NCI-H345 treated with DMSO at 0.1 percent for 48 hours (cell line): ENCODE measurements at regions not wholly inside any gene's neighbourhood (a gene's known extent, or its start where the extent isn't known, plus 50 kb on each side); places are given as distances from the start of the nearest gene placed in this dataset.

Experiments
- DNase-seq: peaks from one replicate; lab custom pipeline; 2025; ENCODE audit not compliant: unreplicated experiment; lab: John Stamatoyannopoulos, UW

GRCh38 chr20:39394461-39394860 lies 432.3 kb downstream of the DHX35 start:
- DNase-seq, result no peak

DNA sequence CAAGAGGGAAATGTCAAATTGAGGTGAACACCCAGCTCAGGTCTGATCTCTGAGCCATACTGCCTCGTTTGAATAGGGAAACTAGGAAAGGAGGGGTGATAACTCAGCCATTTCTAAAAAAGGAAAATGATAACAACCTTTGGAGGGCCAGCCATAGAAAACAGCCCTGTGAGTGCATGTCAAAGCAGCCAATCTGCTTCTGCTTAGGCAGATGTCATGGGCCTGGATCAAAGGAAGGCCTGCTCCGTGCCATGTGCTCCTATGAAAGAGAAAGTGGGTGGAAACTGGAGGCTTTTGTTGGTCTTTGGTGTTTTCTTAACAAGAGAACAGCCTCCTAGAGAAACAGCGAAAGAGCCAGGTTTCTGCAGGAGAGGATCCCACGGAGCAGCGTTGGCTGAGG lies 428.0 kb downstream of the DHX35 start:
- DNase-seq, result no peak

GRCh38 chr20:39381595-39381994 lies 419.5 kb downstream of the DHX35 start:
- DNase-seq, result no peak

DNA sequence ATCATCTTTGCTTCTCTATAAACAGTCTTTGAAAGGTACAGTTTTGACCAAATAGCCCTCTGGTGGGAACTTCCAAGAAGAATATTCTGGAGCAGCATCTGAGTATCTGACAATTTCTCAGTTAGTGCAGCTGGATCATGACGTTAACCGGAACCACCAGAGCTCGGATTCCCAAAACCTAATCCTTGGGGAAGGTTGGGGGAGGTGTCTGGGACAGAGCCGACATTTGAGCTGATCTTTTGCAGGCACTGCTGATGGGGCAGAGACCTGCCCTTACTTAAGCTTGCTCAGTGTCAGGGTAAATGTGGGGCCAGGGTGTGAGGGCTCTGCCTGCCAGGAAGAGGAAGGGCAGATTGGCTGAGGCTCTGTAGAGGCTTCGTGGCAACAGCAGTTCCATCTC lies 416.6 kb downstream of the DHX35 start:
- no peak for DNase-seq

- DNase-seq, result no peak
Observed at GRCh38 chr20:39376788-39377187, 414.6 kb downstream of the DHX35 start.

GRCh38 chr20:39364320-39364719 lies 402.2 kb downstream of the DHX35 start:
- no peak for DNase-seq

DNA sequence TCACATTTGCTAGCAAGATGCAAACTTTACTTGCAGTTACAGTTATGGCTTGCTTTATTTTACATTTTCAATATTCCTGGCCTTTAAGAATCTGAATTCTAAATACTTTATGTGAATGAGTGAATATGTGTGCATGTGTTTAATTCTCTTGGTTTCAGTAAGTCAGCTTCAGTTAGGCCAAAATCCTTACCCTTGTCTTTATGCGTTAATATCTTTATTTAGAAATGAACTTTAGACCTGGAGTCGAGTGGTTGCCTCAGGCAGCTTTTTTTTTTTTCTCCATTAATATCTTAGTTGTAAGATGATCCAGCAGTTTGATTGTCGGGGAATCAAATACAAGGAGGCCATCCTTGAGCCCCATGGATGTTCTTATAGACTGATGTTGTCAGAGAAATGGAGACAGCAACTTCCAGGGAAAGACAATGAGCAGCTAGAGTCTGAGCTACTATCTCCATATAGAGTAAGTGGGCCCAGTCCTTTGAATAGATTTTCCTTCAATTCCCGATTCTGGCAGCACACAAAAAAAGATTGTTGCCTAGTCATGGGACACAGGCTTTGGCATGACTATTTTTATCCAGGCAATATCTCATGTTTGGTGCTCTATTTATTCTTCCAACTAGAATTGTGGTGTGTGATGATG lies 398.0 kb downstream of the DHX35 start:
- DNase-seq, result no peak

DNA sequence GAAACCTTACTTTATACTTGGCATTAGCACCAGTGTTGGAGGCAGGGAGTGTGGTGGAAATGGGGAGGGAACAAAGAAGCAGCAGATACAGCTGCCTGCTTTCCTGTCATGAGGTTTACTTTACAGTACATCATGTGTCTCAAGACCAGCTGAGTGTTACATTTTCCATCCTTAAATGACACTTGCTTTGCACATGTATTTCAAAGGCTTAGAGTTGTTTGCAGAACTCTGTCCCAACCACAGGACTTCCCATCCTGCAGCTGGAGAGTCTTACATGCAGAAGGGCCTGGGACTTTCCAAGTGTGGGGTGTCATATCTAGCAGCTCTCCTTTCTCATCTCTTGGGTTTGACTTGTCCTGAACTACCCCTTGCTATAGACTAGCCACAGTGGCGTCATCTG lies 395.9 kb downstream of the DHX35 start:
- no peak for DNase-seq

DNA sequence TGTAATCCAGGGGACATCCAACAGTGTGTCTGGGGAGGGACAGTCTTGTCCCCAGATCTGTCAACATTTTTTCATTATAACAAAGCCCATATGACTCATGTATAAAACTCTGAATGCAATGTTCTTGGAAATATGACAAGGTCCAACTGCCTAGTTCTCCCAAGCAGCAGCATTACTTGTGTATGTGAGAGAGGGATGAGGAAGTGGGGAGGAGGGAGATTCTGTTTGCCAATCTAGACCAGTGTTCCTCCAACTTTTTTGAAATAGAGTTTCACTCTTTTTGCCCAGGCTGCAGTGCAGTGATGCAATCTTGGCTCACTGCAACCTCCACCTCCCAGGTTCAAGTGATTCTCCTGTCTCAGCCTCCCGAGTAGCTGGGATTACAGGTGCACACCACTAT lies 394.8 kb downstream of the DHX35 start:
- no peak for DNase-seq

DNA sequence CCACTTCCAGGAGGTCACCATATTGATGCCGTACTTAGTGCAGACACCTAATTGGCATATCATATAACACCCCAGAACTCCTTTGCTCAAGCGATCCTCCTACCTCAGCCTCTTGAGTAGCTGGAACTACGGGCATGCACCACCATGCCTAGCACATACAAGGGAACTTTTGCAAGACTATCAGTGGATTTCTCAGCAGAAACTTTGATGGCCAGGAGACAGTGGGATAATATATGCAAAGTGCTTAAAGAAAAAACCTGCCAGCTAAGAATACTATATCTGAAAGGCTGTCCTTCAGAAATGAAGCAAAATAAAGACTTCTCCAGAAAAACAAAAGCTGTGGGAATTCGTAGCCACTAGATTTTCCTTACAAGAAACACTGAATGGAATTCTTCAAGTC lies 387.1 kb downstream of the DHX35 start:
- no peak for DNase-seq

DNA sequence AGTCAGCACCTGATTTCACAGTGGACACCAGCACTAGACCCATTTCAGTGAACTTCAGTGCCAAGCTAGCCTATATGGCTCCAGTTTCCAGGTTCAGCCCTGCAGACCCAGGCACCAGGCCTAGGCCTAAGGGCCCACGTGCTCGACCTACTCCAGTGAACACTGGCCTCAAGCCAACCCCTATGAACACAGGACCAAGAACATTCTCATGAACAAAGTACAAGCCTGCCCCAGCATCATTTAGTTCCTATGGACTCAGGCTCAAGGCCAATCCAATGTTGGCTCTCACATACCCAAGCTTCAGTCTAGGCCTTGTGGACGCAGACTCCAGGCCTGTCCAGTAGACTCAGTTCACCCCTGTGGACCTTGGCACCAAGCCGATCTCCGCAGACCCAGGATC lies 385.5 kb downstream of the DHX35 start:
- DNase-seq, result no peak

DNA sequence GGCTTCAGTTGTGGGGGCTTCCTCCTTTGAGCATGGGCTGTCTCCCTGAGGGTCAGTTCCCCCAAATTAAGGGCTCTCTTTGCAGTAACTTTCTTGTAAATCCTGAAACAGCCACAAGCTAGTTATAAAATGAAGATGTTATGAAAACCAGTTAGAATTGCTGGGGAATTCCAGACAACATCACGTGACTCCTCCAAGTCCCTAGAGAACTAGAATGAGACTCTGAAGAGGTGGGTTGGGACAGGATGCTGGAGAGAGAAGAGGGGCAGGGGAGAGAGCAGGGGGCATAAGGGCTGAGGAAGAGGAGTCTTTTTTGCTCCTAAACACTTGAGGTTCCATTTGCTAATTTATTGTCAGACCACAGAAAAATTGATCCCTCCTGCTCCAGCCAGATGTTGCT lies 380.3 kb downstream of the DHX35 start:
- no peak for DNase-seq

DNA sequence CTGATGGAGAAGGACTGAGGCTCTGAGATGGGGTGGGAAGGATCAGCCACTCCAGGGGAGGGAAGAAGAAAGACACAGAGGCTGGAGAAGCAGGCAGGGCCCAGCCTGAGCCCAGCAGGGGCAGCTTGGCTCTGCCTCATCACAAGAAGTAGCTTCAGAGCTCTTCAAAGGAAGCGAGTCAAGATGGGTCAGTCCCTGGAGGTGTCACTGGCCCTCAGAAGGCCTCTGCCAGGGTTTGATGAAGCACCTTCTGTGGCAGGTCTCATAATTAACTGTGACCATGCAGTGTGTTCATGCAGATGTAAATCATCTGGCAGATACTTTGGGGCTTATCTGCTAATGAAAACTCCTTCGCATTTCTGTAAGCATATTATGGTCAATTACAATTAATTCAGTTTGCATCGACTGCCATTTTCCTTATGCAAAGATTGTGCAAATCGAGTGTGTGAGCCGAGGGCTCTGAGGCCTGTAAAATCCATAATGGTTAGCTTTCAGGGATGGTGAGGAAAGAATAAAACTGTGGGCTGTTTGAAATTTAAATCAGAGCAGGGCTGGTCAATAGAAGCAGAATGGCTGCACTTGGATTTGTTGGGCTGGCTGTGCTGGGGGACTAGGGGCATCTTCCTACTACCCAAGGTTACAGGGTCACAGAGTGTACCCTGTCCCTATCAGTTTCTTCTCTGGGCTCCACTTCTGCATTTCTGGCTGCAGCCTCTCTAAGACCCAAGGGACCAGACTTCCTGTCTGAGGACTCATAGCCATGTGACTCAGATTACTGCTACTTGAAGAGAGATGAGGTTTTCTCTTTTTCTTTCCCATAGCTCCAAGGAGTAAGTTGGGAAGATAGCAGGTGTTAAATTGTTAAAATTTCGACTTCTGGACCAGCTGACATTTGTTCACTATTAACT lies 376.6 kb downstream of the DHX35 start:
- DNase-seq, result no peak

- DNase-seq, result no peak
Observed at GRCh38 chr20:39333211-39333610, 371.1 kb downstream of the DHX35 start.

GRCh38 chr20:39328347-39328746 lies 366.2 kb downstream of the DHX35 start:
- no peak for DNase-seq

- DNase-seq, result no peak
Observed at GRCh38 chr20:39326050-39326449, 363.9 kb downstream of the DHX35 start.

DNA sequence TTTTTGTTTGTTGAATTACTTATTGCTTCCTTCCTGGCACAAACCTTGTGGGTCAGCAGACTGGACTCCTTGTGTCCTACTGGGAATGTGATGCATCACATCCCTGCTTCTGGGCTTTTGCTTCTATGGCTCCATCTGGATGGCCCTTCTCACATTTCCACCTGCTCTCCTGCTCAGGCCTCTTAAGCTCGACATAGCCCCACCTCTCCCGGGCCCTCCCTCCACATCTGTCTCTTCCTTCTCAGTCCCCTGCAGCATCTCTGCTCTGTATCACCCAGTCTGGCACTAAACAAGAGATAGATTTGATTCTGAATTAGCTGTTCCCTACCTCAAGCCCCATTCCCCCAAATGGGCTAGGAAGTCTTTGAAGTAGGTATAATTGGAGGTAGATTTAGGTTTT lies 356.8 kb downstream of the DHX35 start:
- DNase-seq, result no peak

GRCh38 chr20:39312676-39313075 lies 350.5 kb downstream of the DHX35 start:
- no peak for DNase-seq

- no peak for DNase-seq
Observed at GRCh38 chr20:39311851-39312506, 349.8 kb downstream of the DHX35 start.

DNA sequence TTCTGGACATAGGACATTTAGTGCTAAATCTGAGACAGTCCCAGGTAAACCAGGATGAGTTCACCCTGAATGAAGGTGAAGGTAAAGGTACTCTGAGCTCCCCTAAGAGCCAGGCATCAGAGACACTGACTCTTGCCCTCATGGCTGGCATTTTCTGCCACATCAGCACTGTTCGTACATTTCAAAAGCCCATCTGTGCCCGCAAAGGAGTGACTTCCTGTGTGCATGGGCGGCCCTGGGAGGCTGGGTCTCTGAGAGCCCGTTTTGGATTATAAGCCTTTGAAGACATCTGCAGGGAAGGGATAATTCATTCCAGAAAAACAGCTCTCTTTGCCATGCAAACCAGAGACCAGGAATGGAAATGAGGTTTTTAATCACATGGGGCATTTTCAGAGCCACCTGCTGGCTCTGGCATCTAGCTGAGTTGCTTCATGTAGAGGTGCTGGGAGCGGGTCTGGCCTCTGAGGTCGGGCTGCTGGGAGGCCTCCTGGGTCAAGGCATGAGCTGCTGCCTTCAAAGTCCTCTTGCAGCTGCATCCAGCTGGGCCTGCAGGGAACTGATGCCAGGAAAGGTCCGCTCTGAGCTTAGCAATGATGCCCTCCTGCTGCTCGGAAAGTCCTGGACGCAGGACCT lies 348.3 kb downstream of the DHX35 start:
- DNase-seq, result no peak

DNA sequence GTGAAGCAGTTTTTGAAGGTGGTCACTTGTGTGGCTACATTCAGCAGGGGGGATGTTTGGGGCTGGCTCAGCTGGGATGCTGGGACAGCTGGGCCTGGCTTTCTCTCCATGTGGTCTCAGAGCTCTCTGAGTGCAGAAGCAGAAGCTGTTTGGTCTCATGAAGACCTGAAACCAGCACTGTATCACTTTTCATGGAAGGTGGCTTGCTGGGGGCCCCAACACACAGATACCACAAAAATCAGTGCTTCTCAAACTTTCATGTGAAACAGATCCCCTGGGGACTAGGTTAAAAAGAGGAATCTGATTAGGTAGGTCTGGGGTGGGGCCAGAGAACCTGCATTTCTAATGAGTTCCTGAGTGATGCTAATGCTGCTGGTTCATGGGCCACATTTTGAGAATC lies 347.3 kb downstream of the DHX35 start:
- no peak for DNase-seq

DNA sequence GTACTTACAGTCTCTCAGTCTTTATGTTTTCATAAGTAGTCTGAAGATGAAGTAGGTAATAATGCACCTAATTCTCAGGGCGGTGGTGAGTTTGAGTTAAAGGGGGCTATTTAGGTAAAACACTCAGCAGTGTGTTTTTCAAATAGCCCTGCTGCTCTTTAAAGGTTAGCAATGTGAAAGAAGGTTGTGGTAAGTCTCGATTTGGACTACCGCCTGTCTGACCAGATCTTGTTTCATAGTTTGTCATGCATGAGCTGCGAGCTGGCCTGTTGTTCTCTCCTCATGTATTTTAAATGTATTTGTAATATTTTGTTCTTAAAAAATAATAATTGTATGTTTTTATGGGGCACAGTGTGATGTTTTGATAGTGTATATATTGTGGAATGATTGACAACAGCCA lies 340.2 kb downstream of the DHX35 start:
- DNase-seq, result no peak
